ENCODE measurements at regions not wholly inside any gene's neighbourhood (a gene's known extent, or its start where the extent isn't known, plus 50 kb on each side); places are given as distances from the start of the nearest gene placed in this dataset.

GRCh38 chr12:116469344-116469743, 89.8 kb upstream of the MAP1LC3B2 start:
- Mint-ChIP-seq H3K27ac (no peak overlapping the region), H3K4me3 (no peak overlapping the region), H3K9me3 (peaks cover 3% of the 10 kb centered on the region), H3K4me1 (ENCODE audit: low read depth) (no peaks in the 10 kb centered on the region), H3K36me3 (ENCODE audit: low read depth) (no peaks in the 10 kb centered on the region), H3K27me3 (no peaks in the 10 kb centered on the region)
- Histone ChIP-seq H3K36me3 (ENCODE audit: insufficient read depth, low read length) (no peaks in the 10 kb centered on the region), H3K27ac (ENCODE audit: low read depth in 1 of 2, low read length in 2 of 2) (no peak overlapping the region), H3K9me3 (ENCODE audit: control insufficient read depth in 1 of 2, insufficient read depth in 1 of 2, low read length in 2 of 2) (no peaks in the 10 kb centered on the region), H3K4me3 (ENCODE audit: low read length) (no peak overlapping the region), H3K4me1 (ENCODE audit: insufficient read depth, low read length) (no peaks in the 10 kb centered on the region), H3K27me3 (ENCODE audit: control insufficient read depth in 1 of 2, insufficient read depth in 2 of 2, low read length in 2 of 2) (no peaks in the 10 kb centered on the region)
- ChIA-PET CTCF (interaction anchor here (0.6 kb wide), 1 partner anchor 20 kb away, joined by 3 read pairs; no protein-coding TSS in a partner anchor), POLR2A (no interaction called here)
- intact Hi-C loops (cut with DNase I, micrococcal nuclease): no loop called here
- no peak for TF ChIP-seq CTCF (IDR thresholded peaks at IDR 0.05)
- DNase-seq (no peak), ATAC-seq (ENCODE audit: poor library complexity) (no peak)

- H3K27me3 ChIP-seq (ENCODE audit: control insufficient read depth in 1 of 2, insufficient read depth in 2 of 2, low read length in 2 of 2): no peaks in the 10 kb centered on the region
- no peak overlapping the region for H3K27ac ChIP-seq (ENCODE audit: low read depth in 1 of 2, low read length in 2 of 2)
- TF ChIP-seq CTCF (IDR thresholded peaks at IDR 0.05): no peak
- POLR2A ChIA-PET: no interaction called here
- Mint-ChIP-seq H3K4me3 (no peak overlapping the region), H3K4me1 (ENCODE audit: low read depth) (no peaks in the 10 kb centered on the region), H3K27me3 (no peaks in the 10 kb centered on the region), H3K9me3 (peaks cover 3% of the 10 kb centered on the region), H3K36me3 (ENCODE audit: low read depth) (no peaks in the 10 kb centered on the region), H3K27ac (no peak overlapping the region)
- peaks cover 0 to 4% of the 10 kb centered on the region in 2 experiments for H3K9me3 ChIP-seq (ENCODE audit: control insufficient read depth in 1 of 2, insufficient read depth in 1 of 2, low read length in 2 of 2)
- ATAC-seq (ENCODE audit: poor library complexity) (no peak), DNase-seq (no peak)
- intact Hi-C loops (cut with DNase I, micrococcal nuclease): no loop called here
- no peak overlapping the region for H3K4me3 ChIP-seq (ENCODE audit: low read length)
- no peaks in the 10 kb centered on the region for H3K4me1 ChIP-seq (ENCODE audit: insufficient read depth, low read length)
- H3K36me3 ChIP-seq (ENCODE audit: insufficient read depth, low read length): no peaks in the 10 kb centered on the region
- CTCF ChIA-PET: no interaction called here
Observed at GRCh38 chr12:116471544-116471943, 87.6 kb upstream of the MAP1LC3B2 start.

GRCh38 chr12:116472193-116472592, 87.0 kb upstream of the MAP1LC3B2 start:
- ChIA-PET CTCF (no interaction called here), POLR2A (no interaction called here)
- no peak for TF ChIP-seq CTCF (IDR thresholded peaks at IDR 0.05)
- no peak overlapping the region for H3K4me3 ChIP-seq (ENCODE audit: low read length)
- Mint-ChIP-seq H3K27ac (no peak overlapping the region), H3K4me3 (no peak overlapping the region), H3K27me3 (no peaks in the 10 kb centered on the region), H3K36me3 (ENCODE audit: low read depth) (no peaks in the 10 kb centered on the region), H3K4me1 (ENCODE audit: low read depth) (no peaks in the 10 kb centered on the region), H3K9me3 (peaks cover 5% of the 10 kb centered on the region)
- peaks cover 0 to 4% of the 10 kb centered on the region in 2 experiments for H3K9me3 ChIP-seq (ENCODE audit: control insufficient read depth in 1 of 2, insufficient read depth in 1 of 2, low read length in 2 of 2)
- H3K27ac ChIP-seq (ENCODE audit: low read depth in 1 of 2, low read length in 2 of 2): no peak overlapping the region
- no peaks in the 10 kb centered on the region for H3K36me3 ChIP-seq (ENCODE audit: insufficient read depth, low read length)
- intact Hi-C loops (cut with DNase I, micrococcal nuclease): no loop called here
- ATAC-seq (ENCODE audit: poor library complexity) (no peak), DNase-seq (no peak)
- H3K4me1 ChIP-seq (ENCODE audit: insufficient read depth, low read length): no peaks in the 10 kb centered on the region
- no peaks in the 10 kb centered on the region for H3K27me3 ChIP-seq (ENCODE audit: control insufficient read depth in 1 of 2, insufficient read depth in 2 of 2, low read length in 2 of 2)
